NCI-H1436 (cell line): ENCODE measurements at regions not wholly inside any gene's neighbourhood (a gene's known extent, or its start where the extent isn't known, plus 50 kb on each side); places are given as distances from the start of the nearest gene placed in this dataset.
"Not testable (repeated sequence)": the region's sequence is repeated elsewhere in the genome, so short reads cannot be mapped to it uniquely, and the experiment has no call there.

Experiments used
- DNase-seq: peaks from one replicate; lab custom pipeline; 2025; lab: John Stamatoyannopoulos, UW

DNA sequence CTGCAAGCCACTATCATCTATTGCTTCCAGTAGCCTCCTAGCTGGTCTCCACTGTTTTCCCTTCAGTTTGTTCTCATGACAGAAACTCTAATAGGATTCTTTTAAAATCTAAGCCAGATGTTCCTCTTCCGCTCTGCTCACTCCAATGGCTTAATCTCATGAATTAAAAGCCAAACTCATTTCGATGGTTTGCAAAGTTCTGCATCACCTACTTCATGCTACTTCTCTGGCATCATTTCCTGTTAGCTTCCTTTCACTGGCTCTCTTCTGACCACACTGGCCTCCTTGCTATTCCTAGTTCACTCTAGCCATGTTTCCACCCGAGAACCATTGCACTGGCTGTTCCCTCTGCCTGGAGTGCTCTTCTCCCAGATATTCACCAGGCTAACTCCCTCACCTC lies 102.0 kb upstream of the LSM6 start:
- no peak for DNase-seq

- DNase-seq, result no peak
These were observed 103.1 kb upstream of the LSM6 start for GRCh38 chr4:146072376-146072775.

- no peak for DNase-seq
These were observed 104.1 kb upstream of the LSM6 start for GRCh38 chr4:146071390-146071789.

GRCh38 chr4:146063143-146063542 lies 112.4 kb upstream of the LSM6 start:
- no peak for DNase-seq

- no peak for DNase-seq
These were observed 113.2 kb upstream of the LSM6 start for GRCh38 chr4:146062340-146062739.

DNA sequence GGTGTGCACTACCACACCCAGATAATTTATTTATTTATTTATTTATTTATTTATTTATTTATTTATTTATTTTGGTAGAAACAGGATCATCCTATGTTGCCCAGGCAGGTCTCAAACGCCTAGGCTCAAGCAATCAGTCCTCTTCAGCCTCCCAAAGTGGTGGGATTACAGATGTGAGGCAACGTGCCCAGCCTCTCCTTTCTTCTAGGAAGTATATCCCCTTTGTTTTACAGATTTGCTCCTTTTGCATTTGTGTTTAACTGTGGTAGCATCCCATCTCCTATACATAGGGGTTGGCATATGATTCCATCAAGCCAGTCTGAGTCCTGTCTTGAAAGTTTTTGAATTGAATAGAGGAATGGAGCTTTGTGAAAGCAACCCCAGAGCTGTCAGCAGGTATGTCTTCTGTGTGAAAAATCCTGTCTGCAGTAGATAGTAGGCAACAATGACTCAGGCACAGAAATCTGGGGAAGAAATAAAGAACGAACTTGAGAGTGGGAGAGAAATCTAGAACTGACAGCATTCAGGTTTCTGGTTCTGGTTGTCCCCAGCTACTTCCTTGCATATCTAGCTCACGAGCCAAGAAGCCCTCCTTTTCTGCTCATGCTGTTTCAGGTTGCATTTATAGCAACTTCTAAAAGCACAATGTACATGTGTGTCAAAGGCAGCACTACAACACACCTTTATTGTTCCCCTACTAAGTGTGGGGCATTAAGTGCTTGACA lies 113.7 kb upstream of the LSM6 start:
- DNase-seq, result no peak

DNA sequence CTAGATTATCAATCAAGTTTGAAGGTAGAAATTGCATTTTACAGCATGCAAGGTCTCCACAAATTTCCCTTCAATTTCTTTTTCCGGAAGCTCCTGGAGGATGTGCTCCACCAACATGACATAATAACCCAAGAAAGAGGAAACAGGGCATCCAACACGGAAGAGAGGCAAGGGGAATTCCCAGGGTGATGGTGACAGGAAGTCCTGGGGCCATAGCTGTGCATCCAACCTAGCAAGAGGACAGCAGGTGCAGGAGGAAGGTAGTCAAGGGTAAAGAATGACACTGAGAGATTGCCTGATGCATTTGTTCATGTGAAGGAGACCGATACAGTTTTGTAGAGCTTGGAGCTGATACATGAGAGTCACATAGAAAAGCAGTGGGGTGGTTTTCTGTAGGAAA lies 115.7 kb upstream of the LSM6 start:
- no peak for DNase-seq

DNA sequence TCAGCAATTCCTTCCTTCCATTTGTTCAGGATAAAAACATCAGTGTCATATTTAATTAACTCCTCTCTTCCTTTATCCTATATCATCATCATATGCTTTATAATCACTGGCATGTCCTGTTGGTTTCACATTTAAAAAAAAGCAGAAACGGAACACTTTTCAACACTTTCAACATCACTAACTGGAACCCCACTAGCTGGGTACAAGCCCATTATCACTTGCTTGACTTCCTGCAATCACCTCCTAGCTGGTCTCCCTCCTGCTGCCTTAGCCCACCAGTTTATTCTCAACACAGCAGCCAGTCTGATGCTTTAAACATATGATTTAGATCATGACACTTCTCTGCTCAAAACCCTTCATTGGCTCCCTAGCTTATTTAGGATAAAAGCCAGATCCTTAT lies 116.4 kb upstream of the LSM6 start:
- DNase-seq, result no peak

- no peak for DNase-seq
These were observed 117.0 kb upstream of the LSM6 start for GRCh38 chr4:146058531-146058930.

DNA sequence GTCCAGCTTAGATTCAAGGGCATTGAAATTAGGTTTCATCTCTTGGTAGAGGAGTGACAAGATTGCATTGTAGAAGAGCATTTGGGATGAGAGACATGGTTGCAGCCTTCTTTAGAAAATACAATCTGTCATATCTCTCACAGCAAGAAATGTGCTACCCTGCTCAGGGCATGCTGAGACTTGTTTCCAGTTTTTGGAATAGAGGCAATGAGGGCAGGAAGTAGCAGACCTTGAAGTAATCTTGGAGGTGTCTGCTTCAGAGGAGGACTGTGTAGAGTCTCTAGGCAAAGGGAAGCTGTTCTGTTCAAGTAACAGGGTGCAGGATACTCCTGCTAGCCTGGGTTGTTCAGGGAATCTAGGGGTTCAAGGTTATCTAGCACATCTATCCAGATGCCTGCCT lies 116.1 kb upstream of the ZNF827 start:
- no peak for DNase-seq

GRCh38 chr4:146053891-146054290 lies 115.3 kb upstream of the ZNF827 start:
- DNase-seq, result no peak

DNA sequence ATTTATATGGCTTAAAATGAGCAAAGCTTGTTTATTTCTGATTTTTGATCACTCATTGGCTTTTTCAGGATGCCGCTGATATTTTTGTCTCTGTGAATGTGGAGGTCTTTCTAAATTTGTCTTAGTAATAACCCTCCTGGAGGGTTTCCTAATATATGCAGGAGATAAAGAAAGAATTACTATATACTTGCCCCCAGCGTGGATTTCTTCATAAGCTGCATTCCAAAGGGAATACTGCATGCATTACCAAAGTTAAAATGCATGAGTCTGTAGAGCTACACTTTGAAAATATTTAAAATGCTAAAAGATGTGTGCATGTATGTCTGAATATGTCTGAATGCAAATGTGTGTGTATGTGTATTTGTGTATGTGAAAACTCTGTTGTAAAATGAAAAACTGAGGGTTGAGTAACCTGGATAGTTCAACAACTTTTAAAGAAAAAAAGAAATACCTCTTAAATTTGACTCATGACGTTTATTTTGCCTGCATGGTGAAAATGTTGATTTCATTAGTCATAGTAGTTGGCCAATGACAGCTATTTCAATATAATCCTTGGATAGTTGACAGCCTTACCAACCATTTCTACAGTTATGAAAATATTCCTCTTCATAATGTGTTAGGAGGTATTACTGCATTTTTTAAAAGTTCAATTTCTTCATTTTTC lies 113.2 kb upstream of the ZNF827 start:
- DNase-seq, result no peak

- no peak for DNase-seq
These were observed 112.6 kb upstream of the ZNF827 start for GRCh38 chr4:146051223-146051622.

DNA sequence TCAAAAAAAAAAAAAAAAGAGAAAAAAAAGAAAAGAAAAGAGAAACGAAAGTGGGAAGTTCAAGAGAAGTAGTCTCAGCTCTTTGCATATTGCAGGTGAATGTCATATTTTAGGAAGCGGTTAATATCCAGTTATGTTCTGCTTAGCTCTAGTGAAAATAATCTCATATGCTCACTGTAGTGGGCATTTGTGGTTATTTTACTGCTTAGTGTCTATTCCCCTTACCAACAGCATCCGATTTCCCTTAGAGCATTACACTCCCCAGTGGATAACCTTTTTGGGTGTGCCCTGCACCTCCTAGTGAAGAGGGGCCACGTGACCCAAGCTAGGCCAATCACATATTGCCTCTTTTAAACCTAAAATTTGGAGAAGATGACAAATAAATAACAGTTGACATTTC lies 111.2 kb upstream of the ZNF827 start:
- no peak for DNase-seq

DNA sequence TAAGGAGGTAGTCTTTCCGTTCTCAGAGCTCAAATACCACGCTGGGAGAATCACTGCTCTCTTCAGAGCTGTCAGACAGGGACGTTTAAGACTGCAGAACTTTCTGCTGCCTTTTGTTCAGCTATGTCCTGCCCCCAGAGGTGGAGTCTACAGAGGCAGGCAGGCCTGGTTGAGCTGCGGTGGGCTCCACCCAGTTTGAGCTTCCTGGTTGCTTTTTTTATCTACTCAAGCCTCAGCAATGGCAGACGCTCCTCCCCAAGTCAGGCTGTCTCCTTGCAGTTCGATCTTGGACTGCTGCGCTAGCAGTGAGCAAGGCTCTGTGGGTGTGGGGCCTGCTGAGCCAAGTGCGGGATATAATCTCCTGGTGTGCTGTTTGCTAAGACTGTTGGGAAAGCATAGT lies 109.1 kb upstream of the ZNF827 start:
- DNase-seq, result not testable (repeated sequence)

GRCh38 chr4:146041139-146042004 lies 102.7 kb upstream of the ZNF827 start:
- DNase-seq, result no peak

GRCh38 chr4:146040623-146041022 lies 102.0 kb upstream of the ZNF827 start:
- no peak for DNase-seq

DNA sequence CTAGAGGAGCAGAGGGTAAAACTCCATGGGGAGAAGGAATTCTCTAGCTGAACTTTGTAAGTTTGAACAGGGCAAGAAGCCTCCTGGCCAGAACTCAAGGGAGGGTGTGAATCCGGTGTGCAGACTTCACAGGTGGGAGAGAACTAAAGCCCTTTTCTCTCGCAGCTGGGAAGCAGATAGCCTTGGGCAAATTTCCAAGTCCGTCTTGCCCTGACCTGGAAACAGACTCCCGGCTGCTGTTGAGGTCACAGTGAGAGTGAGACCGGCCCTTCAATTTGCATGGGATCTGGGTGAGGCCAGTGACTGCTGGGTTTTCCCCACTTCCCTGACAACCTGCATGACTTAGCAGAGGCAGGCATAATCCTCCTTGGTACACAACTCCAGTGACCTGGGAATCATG lies 94.5 kb upstream of the ZNF827 start:
- DNase-seq, result no peak

GRCh38 chr4:146032234-146032860 lies 93.7 kb upstream of the ZNF827 start:
- DNase-seq, result no peak

DNA sequence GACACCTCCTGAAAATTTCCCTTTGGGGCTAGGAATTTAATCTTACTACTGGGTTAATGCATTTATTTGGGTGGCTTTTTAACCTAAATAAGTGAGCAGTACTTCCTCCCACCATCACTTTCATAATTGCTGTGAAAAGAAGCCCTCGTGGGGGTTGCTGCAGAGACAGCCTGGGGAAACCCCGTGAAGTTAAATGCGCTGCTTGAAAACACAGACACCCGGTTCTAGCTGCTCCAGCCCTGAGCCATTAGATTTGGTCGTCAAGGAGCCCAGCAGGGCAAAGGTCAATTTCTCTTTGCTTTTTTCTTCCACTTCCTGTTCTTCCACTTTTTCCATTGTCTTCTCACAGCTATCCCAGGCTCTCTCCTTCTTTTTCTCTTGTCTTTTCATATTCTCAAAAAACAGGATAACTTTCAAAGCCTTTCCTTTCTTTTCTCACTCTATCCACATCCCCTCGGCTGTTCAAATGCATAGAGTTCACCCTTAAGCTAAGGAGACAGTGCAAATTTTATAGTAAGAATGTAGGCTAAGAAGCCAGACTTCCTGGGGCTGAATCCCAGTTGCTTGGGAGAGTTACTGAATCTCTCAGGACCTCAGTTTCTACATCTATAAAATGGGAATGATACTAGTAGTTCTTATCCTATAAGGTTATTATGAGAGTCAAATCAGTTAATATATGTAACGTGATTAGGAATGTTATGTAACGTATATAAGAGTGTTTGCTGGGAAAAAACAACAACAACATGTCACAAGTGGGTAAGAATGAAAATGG lies 91.5 kb upstream of the ZNF827 start:
- no peak for DNase-seq

DNA sequence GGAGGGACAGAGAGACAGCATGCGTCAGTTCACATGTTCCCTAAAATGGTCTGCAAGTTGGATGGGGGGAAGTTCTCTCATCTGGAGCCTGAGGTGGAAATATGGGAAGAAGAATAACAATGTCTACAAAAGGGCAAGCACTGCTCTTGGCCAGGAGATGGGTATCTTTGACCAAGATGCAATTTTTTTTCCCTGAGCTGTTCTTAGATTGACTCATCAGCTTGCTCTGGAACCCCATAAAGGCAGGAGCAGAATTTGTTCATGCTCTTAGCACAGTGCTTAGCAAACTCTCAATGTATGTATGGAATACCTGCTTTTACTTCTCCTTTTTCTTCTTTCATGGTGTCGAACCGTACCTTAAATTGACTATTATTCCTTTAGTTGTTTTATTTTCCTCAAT lies 90.5 kb upstream of the ZNF827 start:
- no peak for DNase-seq

DNA sequence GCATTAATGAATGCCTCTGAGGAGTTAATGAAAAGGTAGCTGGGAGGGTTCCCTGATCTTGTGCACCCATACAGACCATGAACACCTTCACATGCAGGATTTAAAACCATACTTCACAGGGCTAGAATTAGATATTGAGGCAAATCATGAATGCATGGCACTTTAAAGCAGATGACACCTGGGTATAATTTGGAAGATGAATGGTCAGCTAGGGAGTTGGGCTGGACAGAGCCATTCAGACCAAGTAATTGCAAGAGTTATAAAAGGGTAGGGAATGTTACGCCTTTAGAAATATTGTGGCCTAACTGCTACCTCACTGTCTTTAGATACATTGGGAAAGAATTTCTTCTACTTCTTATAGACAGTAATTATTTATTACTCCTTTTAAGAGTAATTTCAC lies 89.1 kb upstream of the ZNF827 start:
- DNase-seq, result no peak
